GM19468 (cell line): ENCODE measurements at regions not wholly inside any gene's neighbourhood (a gene's known extent, or its start where the extent isn't known, plus 50 kb on each side); places are given as distances from the start of the nearest gene placed in this dataset.

Experiments used
- ATAC-seq: cut with Tn5 transposase; IDR thresholded peaks from one replicate; pipeline ENCODE4 v1.9.1; 2021; ENCODE audit warnings: mild to moderate bottlenecking, moderate library complexity, moderate number of reproducible peaks; ENCODE audit not compliant: unreplicated experiment; ENCODE audit errors: extremely low read depth

GRCh38 chr5:97906135-97906534, 723.1 kb upstream of the RIOK2 start:
- no peak for ATAC-seq

GRCh38 chr5:97907646-97908400, 724.8 kb upstream of the RIOK2 start:
- ATAC-seq: no peak

GRCh38 chr5:97909541-97909940, 726.5 kb upstream of the RIOK2 start:
- no peak for ATAC-seq

GRCh38 chr5:97914483-97914882, 731.4 kb upstream of the RIOK2 start:
- no peak for ATAC-seq

- no peak for ATAC-seq
Measured at GRCh38 chr5:97915106-97915505, 732.1 kb upstream of the RIOK2 start.

- ATAC-seq: no peak
Measured at GRCh38 chr5:97918057-97918456, 735.0 kb upstream of the RIOK2 start.

- no peak for ATAC-seq
Measured at GRCh38 chr5:97918620-97919019, 735.6 kb upstream of the RIOK2 start.

GRCh38 chr5:97919719-97920118, 736.7 kb upstream of the RIOK2 start:
- ATAC-seq: no peak

- no peak for ATAC-seq
Measured at GRCh38 chr5:97922776-97923175, 739.7 kb upstream of the RIOK2 start.

- no peak for ATAC-seq
Measured at GRCh38 chr5:97923496-97923895, 740.4 kb upstream of the RIOK2 start.

GRCh38 chr5:97923997-97924396, 741.0 kb upstream of the RIOK2 start:
- ATAC-seq: peak; percentile 41

GRCh38 chr5:97929383-97929782, 746.3 kb upstream of the RIOK2 start:
- ATAC-seq: no peak

GRCh38 chr5:97931829-97932228, 748.8 kb upstream of the RIOK2 start:
- ATAC-seq: no peak

GRCh38 chr5:97936231-97936630, 753.2 kb upstream of the RIOK2 start:
- no peak for ATAC-seq

GRCh38 chr5:97937846-97938245, 754.8 kb upstream of the RIOK2 start:
- ATAC-seq: no peak

- no peak for ATAC-seq
Measured at GRCh38 chr5:97943036-97943435, 760.0 kb upstream of the RIOK2 start.

- ATAC-seq: no peak
Measured at GRCh38 chr5:97951139-97951538, 768.1 kb upstream of the RIOK2 start.

- no peak for ATAC-seq
Measured at GRCh38 chr5:97955450-97955849, 772.4 kb upstream of the RIOK2 start.

- ATAC-seq: no peak
Measured at GRCh38 chr5:97967292-97967691, 784.2 kb upstream of the RIOK2 start.

- no peak for ATAC-seq
Measured at GRCh38 chr5:97968346-97968745, 785.3 kb upstream of the RIOK2 start.

- no peak for ATAC-seq
Measured at GRCh38 chr5:97979740-97980139, 793.7 kb upstream of the RGMB start.

GRCh38 chr5:97980291-97980690, 793.2 kb upstream of the RGMB start:
- no peak for ATAC-seq
